ENCODE measurements at regions not wholly inside any gene's neighbourhood (a gene's known extent, or its start where the extent isn't known, plus 50 kb on each side); places are given as distances from the start of the nearest gene placed in this dataset.
"Not testable (repeated sequence)": the region's sequence is repeated elsewhere in the genome, so short reads cannot be mapped to it uniquely, and the experiment has no call there.

- no peak overlapping the region for H3K4me3 ChIP-seq (ENCODE audit: low read depth, low read length)
These were observed 128.1 kb upstream of the VLDLR start for GRCh38 chr9:2493529-2493928.

- H3K4me3 ChIP-seq (ENCODE audit: low read depth, low read length) = no peak overlapping the region
These were observed 127.0 kb upstream of the VLDLR start for GRCh38 chr9:2494562-2494961.

GRCh38 chr9:2495221-2496005, 126.2 kb upstream of the VLDLR start:
- H3K4me3 ChIP-seq (ENCODE audit: low read depth, low read length) = no peak overlapping the region

- no peak overlapping the region for H3K4me3 ChIP-seq (ENCODE audit: low read depth, low read length)
These were observed 125.4 kb upstream of the VLDLR start for GRCh38 chr9:2496169-2496568.

GRCh38 chr9:2496934-2497333, 124.7 kb upstream of the VLDLR start:
- no peak overlapping the region for H3K4me3 ChIP-seq (ENCODE audit: low read depth, low read length)

DNA sequence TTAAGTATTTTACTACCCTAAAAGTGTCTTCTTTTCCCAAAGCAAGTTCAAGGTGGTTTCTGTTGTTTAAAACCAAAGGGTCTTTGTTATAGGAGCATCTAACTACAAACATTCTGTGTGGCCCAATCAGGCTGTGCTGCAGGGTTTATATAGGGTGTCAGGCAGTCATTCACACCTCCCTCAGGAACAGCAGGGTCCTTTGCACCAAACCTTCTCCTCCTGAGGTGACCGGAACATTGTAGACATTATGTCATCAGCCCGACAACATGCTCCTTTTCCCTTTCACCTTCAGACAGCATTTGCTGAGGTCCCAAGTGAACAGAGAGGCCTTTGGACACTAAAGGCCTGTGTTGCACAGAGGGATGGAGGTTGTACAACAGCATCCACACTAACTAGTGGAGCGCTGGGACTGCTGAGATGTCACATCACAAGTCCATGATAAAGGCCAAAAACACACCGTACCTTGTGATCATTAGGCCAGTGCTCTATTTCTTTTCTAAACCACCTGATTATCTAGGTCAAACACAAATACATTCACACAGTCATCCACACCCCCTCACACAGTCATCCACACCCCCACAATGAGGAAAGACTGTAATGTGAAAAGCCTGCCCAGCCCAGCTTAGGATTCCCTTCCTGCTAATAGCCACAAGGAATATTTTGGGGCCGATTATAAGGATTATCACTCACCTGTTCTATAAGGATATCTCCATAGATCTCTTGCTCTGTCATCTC, 123.8 kb upstream of the VLDLR start:
- no peak overlapping the region for H3K4me3 ChIP-seq (ENCODE audit: low read depth, low read length)

DNA sequence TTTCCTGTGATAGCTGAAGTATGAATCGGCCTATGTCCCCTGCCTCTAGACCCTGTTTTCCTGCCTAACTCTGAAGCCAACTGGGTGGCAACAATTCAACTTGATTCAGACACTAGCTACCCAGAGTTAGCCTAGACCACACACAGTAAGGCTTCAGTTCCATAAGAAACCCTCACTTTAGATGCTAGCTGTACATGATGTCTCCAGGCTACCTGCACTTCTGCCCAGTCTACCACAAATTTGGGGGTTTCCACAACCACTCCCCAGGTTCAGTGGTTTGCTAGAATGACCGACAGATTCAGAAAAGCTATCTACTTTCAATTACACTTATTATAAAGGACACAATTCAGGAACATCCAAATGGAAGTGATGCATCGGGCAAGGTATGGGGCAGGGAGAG, 119.4 kb upstream of the VLDLR start:
- no peak overlapping the region for H3K4me3 ChIP-seq (ENCODE audit: low read depth, low read length)

DNA sequence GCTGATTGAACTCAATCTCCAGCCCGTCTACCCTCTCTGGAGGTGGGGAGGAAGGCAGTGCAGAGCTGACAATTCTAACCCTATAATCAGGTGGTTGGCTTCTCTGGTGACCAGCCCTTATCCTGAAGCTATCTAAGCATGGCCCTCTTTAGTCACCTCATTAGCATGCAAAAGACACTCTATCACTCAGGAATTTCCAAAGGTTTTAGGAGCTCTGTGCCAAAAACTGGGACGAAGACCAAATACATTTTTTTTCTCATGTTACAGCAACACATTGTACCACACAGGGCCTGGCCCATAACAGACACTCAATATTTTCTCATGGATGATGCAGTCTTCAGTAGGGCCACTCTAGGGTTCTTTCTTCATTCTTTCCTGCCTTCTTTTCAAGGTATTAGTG, 118.8 kb upstream of the VLDLR start:
- H3K4me3 ChIP-seq (ENCODE audit: low read depth, low read length) = no peak overlapping the region

DNA sequence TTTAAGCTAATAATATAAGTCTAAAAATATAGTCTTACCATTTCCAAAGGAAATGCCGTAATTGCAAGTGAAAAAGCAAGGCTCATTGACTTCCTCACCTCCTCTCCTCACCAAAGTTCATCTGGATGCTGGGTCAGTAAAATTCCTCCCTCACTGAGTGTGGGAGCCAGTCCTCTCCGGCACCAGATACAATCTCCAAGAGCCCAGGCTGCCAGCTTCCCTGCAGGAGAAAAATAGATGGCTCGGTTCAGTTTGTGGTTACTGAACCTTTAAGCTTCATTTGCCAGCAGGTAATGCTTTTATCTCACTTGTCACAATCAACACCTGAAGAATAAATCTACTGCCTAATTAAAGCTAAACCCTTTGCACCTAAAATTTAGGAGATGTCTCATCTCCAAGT, 115.3 kb upstream of the VLDLR start:
- H3K4me3 ChIP-seq (ENCODE audit: low read depth, low read length) = no peak overlapping the region

- no peak overlapping the region for H3K4me3 ChIP-seq (ENCODE audit: low read depth, low read length)
These were observed 98.0 kb upstream of the VLDLR start for GRCh38 chr9:2523591-2523990.

DNA sequence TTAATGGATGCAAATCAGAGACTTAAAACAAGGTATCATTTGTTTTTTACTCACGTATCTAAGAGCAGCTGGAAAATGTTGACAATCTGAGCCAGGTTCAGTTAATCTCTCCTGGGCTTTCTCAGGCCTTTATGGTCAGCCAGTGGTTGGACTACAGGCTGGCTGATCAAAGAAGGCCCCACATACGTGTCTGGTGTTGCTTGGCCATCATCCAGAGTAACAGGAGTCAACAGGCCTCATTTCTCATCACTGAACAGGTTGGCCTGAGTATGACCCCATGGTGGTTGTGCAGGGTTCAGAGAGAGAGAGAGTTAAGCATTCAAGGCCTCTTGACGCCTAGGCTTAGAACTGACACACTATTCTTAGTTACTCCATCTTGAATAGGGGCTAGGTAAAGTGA, 97.0 kb upstream of the VLDLR start:
- no peak overlapping the region for H3K4me3 ChIP-seq (ENCODE audit: low read depth, low read length)

- no peak overlapping the region for H3K4me3 ChIP-seq (ENCODE audit: low read depth, low read length)
These were observed 96.4 kb upstream of the VLDLR start for GRCh38 chr9:2525147-2525546.

DNA sequence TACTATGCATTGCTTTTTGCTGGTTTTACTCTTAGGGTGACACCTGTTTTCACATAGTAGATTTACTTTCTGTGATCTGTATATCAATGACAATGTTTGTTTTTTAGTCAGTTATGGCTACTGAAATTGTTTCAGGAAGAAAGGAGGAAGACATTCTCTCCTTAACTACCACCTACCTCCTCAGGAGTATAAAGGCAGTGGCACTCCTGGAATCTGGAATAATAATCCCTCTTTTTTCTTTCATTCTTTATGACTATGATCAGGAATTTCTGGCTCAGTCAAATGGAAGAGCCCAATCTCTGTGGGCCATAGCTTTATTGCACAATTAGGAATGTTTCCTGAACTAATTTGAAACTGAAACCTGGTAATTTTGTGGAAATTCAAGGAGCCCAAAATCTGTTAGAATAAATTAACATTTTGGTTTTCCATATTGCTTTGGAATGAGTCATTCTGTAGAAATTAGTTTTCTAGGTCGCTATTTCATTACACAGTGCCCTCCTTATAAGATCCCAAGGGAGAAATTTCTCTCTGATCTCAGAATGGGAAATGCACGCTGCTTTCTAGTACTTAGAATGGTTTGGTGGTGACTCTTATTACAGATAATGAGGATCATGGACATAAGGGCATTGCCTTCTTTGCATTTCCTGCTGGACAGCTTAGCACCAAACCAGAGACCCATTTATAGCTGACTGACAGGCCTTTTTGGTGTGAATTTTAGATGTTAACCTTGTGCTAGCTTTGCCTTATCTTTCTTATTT, 95.3 kb upstream of the VLDLR start:
- no peak overlapping the region for H3K4me3 ChIP-seq (ENCODE audit: low read depth, low read length)

GRCh38 chr9:2531481-2531880, 90.1 kb upstream of the VLDLR start:
- H3K4me3 ChIP-seq (ENCODE audit: low read depth, low read length) = no peak overlapping the region

- H3K4me3 ChIP-seq (ENCODE audit: low read depth, low read length) = no peak overlapping the region
These were observed 85.1 kb upstream of the VLDLR start for GRCh38 chr9:2536511-2536910.

GRCh38 chr9:2545881-2546490, 75.6 kb upstream of the VLDLR start:
- H3K4me3 ChIP-seq (ENCODE audit: low read depth, low read length) = no peak overlapping the region

DNA sequence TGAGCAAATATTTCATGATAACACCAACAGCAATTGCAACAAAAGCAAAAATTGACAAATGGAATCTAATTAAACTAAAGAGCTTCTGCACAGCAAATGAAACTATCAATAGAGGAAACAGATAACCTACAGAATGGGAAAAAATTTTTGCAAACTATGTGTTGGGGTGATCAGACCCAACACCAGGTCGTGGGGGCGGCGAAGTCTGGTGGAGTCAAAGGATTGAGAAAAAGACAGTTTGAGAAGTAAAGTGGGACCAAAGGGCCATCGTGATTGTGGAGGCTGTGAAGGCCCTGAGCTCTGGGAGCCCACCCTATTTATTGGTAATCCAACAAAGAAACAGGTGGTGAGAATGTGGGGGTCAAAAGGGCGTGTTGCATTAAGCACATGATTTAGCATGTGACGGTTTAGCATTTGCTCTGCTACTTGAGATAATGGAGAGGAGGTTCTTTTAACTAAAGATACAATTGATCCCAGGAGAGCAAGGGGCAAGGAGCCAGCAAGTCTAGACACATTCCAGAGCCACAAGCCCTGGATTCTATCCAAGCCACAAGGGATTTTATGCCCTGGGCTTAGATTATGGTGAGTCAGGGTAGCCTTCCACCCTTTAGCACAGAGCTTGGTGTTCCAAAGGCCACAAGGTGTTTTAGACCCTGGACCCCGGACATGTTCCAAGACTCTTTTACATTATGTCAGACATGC, 65.5 kb upstream of the VLDLR start:
- H3K4me3 ChIP-seq (ENCODE audit: low read depth, low read length) = not testable (repeated sequence)

DNA sequence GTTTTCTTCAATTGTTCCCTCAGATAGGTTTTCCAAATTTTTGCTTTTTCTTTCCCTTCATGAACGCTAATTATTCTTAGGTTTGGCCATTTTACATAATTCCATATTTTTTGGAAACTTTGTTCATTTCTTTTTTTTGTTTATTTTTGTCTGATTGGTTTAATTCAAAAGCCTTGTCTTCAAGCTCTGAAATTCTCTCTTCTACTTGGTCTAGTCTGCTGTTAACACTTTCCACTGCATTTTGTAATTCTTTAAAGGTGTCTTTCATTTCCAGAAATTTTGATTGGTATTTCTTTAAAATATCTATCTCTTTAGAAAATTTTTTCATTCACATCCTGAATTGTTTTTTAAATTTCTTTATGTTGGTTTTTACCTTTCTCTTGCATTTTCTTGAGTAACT, 63.9 kb upstream of the VLDLR start:
- no peak overlapping the region for H3K4me3 ChIP-seq (ENCODE audit: low read depth, low read length)

- H3K4me3 ChIP-seq (ENCODE audit: low read depth, low read length) = no peak overlapping the region
These were observed 62.1 kb upstream of the VLDLR start for GRCh38 chr9:2559192-2560152.

DNA sequence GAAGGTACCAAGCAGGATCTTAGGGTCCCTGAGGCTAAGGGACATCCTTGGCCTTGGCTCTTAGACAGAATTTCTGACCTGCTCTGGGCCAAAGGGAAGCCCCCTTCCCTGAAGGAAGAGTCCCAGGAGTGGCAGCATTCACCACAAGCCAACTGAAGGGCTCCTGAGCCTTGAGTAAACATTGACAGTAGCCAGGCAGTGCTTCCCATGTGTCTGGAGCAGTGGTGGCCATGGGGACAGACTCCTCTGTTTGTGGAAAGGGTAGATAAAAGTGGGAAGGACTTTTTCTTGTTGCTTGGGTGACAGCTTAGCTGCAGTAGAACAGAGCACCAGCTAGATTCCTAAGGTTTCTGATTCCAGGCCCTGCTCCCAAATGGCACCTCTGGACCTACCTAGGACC, 61.4 kb upstream of the VLDLR start:
- H3K4me3 ChIP-seq (ENCODE audit: low read depth, low read length) = no peak overlapping the region

Measured in iPS-11a (cell line).